ENCODE measurements at regions not wholly inside any gene's neighbourhood (a gene's known extent, or its start where the extent isn't known, plus 50 kb on each side); places are given as distances from the start of the nearest gene placed in this dataset.

DNA sequence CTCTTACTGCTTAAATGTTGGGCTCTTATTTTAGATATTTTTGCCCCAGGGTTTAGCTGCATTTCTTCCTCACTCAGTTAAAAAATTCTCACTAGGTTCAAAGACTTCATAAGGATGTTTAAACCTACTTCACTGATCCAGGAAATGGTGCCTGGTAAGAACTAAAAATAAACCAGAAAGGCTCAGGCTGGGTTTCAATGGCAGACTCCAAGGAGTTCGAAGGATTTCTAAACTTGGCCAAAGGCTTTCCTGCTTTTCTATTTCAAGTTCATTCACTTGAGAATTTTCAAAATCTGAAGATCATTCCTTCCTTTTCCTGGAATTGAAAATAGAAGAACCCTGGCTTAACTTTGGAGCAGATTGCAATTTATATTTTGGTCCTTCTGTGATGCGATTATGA lies 193.0 kb upstream of the MAP1B start:
- no peaks in the 10 kb centered on the region for H3K27me3 ChIP-seq (ENCODE audit: low read depth)
- peaks cover 18% of the 10 kb centered on the region for H3K9me3 ChIP-seq (replicated peaks)
- intact Hi-C loops (cut with micrococcal nuclease): no loop called here
- TF ChIP-seq, protein P1, sequence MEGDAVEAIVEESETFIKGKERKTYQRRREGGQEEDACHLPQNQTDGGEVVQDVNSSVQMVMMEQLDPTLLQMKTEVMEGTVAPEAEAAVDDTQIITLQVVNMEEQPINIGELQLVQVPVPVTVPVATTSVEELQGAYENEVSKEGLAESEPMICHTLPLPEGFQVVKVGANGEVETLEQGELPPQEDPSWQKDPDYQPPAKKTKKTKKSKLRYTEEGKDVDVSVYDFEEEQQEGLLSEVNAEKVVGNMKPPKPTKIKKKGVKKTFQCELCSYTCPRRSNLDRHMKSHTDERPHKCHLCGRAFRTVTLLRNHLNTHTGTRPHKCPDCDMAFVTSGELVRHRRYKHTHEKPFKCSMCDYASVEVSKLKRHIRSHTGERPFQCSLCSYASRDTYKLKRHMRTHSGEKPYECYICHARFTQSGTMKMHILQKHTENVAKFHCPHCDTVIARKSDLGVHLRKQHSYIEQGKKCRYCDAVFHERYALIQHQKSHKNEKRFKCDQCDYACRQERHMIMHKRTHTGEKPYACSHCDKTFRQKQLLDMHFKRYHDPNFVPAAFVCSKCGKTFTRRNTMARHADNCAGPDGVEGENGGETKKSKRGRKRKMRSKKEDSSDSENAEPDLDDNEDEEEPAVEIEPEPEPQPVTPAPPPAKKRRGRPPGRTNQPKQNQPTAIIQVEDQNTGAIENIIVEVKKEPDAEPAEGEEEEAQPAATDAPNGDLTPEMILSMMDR (IDR thresholded peaks at IDR 0.05; ENCODE audit: borderline replicate concordance): no peak
- H3K27ac ChIP-seq (replicated peaks): peak overlapping the region; percentile 14
- no peak overlapping the region for H3K4me3 ChIP-seq
- no peak for DNase-seq
- H3K4me1 ChIP-seq: peaks cover 10% of the 10 kb centered on the region
- no peaks in the 10 kb centered on the region for H3K36me3 ChIP-seq

DNA sequence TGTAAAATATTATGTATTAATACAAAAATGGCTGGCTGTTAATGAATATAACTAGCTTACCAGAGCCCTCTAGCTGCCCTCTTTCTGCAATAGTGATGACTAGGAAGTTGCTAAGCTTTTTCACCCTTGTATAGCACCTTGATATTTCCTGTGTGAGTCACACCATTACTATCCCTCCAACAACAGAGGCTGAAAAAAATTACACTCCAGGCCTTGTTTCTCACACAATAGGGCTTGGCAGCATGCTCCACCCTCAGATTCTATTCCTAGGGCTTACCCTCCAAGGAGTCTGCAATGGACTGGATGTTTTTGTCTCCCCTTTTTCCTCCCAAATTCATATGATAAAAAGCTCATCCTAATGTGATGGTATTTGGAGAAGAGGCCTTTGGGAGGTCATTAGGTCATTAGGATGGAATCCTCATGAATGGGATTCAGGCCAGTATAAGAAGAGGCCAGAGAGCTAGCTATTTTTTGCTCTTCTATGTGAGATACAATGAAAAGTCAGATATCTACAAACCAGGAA lies 184.6 kb upstream of the MAP1B start:
- Histone ChIP-seq H3K27me3 (ENCODE audit: low read depth) (no peaks in the 10 kb centered on the region), H3K27ac (replicated peaks) (peak overlapping the region; percentile 66), H3K36me3 (no peaks in the 10 kb centered on the region), H3K4me1 (peaks cover 38% of the 10 kb centered on the region), H3K4me3 (no peak overlapping the region), H3K9me3 (replicated peaks) (peaks cover 23% of the 10 kb centered on the region)
- TF ChIP-seq, protein P1 (IDR thresholded peaks at IDR 0.05; ENCODE audit: borderline replicate concordance): peak; percentile 8
- intact Hi-C loops (cut with micrococcal nuclease): no loop called here
- no peak for DNase-seq

DNA sequence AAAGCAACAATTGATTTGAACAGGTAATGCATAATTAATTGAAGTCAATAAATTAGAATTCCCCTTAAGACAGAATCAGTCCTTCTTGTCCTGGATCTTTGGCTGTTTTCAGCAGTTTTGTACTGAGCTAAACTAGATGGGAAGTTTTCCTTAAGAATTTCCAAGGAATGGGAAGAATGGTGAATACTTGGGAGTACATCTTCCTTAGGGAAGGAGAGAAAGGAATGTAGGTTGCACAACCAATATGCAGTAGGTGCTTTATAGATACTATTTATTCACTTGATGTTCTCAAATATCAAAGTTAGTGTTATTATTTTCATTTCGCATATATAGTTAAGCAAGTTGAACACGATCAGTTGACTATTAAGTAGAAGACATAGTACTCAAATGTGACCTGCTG lies 183.5 kb upstream of the MAP1B start:
- Histone ChIP-seq H3K9me3 (replicated peaks) (peaks cover 19% of the 10 kb centered on the region), H3K27ac (replicated peaks) (no peak overlapping the region), H3K4me1 (peaks cover 38% of the 10 kb centered on the region), H3K36me3 (no peaks in the 10 kb centered on the region), H3K27me3 (ENCODE audit: low read depth) (no peaks in the 10 kb centered on the region), H3K4me3 (no peak overlapping the region)
- DNase-seq: no peak
- TF ChIP-seq, protein P1 (IDR thresholded peaks at IDR 0.05; ENCODE audit: borderline replicate concordance): no peak
- intact Hi-C loops (cut with micrococcal nuclease): no loop called here

DNA sequence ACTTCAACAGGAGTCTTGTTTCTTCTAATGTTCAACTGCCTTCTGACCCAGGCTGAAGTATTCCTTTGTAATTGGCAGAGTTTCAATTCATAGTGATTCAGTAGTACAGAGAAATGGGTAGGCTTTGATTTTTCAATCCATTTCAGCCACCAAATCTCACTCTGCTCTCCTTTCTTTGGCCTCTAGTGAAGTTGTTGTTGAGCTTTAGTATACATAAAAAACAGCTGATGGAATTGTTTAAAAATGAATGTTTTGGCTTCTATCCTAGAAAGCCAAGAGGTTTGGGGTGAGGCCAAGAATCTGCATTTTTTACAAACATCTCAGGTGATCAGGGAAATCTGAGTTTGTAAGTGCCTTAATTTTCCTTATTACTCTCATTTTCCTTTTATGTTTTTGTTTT lies 182.9 kb upstream of the MAP1B start:
- TF ChIP-seq, protein P1 (IDR thresholded peaks at IDR 0.05; ENCODE audit: borderline replicate concordance): no peak
- Histone ChIP-seq H3K4me1 (peaks cover 38% of the 10 kb centered on the region), H3K27ac (replicated peaks) (peak overlapping the region; percentile 56), H3K36me3 (no peaks in the 10 kb centered on the region), H3K9me3 (replicated peaks) (peaks cover 19% of the 10 kb centered on the region), H3K27me3 (ENCODE audit: low read depth) (no peaks in the 10 kb centered on the region), H3K4me3 (no peak overlapping the region)
- no peak for DNase-seq
- intact Hi-C loops (cut with micrococcal nuclease): no loop called here

DNA sequence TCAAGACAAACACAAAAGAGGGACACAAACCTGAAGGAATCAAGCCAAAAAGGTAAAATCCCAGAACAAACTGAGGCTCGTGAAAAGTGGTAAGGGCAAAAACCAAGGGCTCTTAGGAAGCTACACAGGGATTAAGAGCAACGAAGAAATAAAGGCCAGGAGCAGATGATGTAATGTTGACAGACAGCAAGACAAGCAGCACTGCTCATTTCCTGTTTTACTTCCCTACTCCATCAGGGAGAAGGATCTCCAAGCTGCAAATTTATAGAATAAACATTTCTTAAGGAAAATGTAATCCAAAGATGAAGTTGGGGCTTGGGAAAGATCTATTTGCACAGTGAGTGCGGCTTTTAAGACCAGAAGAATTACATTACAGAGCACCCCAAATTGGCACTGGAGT lies 182.3 kb upstream of the MAP1B start:
- H3K27ac ChIP-seq (replicated peaks): peak overlapping the region; percentile 56
- H3K9me3 ChIP-seq (replicated peaks): peaks cover 19% of the 10 kb centered on the region
- H3K27me3 ChIP-seq (ENCODE audit: low read depth): no peaks in the 10 kb centered on the region
- intact Hi-C loops (cut with micrococcal nuclease): no loop called here
- no peaks in the 10 kb centered on the region for H3K36me3 ChIP-seq
- DNase-seq: no peak
- no peak overlapping the region for H3K4me3 ChIP-seq
- peaks cover 38% of the 10 kb centered on the region for H3K4me1 ChIP-seq
- TF ChIP-seq, protein P1 (IDR thresholded peaks at IDR 0.05; ENCODE audit: borderline replicate concordance): no peak

Data from left ventricle myocardium inferior (tissue), 1 donor.